ENCODE measurements at regions not wholly inside any gene's neighbourhood (a gene's known extent, or its start where the extent isn't known, plus 50 kb on each side); places are given as distances from the start of the nearest gene placed in this dataset.

- TF ChIP-seq, protein P1, sequence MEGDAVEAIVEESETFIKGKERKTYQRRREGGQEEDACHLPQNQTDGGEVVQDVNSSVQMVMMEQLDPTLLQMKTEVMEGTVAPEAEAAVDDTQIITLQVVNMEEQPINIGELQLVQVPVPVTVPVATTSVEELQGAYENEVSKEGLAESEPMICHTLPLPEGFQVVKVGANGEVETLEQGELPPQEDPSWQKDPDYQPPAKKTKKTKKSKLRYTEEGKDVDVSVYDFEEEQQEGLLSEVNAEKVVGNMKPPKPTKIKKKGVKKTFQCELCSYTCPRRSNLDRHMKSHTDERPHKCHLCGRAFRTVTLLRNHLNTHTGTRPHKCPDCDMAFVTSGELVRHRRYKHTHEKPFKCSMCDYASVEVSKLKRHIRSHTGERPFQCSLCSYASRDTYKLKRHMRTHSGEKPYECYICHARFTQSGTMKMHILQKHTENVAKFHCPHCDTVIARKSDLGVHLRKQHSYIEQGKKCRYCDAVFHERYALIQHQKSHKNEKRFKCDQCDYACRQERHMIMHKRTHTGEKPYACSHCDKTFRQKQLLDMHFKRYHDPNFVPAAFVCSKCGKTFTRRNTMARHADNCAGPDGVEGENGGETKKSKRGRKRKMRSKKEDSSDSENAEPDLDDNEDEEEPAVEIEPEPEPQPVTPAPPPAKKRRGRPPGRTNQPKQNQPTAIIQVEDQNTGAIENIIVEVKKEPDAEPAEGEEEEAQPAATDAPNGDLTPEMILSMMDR (conservative IDR thresholded peaks at IDR 0.05; ENCODE audit: low read length), result no peak
- no peak for TF ChIP-seq EZH2phosphoT487 (IDR thresholded peaks at IDR 0.05; ENCODE audit: borderline replicate concordance, low read depth, low read length)
Observed at GRCh38 chr7:115526278-115526677, 504.3 kb downstream of the TFEC start.
